ENCODE measurements at regions not wholly inside any gene's neighbourhood (a gene's known extent, or its start where the extent isn't known, plus 50 kb on each side); places are given as distances from the start of the nearest gene placed in this dataset.

DNA sequence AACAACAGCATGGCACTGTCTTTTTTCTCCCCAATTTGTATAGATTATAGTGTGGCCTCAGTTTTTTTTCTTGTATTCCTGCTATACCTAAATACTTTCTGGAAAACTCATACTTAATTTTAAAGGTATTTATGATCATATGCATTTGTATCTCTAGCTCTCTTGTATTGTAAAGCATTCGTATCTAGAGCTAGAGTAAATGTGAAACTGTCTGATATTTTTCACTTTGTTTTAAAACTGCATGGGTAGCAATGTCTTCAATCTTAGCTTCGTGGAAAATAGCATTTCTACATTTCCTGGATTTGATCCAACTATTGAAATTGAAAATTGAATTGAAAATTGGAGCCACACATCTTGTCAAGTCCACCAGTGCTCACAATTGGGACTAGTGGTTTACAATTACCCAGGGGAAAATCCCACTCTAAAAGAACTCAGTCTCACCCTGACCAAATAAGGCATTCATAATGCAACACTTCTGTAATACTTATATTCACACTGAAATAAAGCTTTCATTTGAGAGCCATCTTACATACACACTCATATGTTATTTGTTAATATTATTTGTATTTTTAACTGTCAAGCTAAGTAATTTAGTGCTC is 51.3 kb upstream of the KLF6 start:
- no peak overlapping the region for H3K4me3 ChIP-seq
- no peak overlapping the region for H3K27ac ChIP-seq
- TF ChIP-seq, protein P1, sequence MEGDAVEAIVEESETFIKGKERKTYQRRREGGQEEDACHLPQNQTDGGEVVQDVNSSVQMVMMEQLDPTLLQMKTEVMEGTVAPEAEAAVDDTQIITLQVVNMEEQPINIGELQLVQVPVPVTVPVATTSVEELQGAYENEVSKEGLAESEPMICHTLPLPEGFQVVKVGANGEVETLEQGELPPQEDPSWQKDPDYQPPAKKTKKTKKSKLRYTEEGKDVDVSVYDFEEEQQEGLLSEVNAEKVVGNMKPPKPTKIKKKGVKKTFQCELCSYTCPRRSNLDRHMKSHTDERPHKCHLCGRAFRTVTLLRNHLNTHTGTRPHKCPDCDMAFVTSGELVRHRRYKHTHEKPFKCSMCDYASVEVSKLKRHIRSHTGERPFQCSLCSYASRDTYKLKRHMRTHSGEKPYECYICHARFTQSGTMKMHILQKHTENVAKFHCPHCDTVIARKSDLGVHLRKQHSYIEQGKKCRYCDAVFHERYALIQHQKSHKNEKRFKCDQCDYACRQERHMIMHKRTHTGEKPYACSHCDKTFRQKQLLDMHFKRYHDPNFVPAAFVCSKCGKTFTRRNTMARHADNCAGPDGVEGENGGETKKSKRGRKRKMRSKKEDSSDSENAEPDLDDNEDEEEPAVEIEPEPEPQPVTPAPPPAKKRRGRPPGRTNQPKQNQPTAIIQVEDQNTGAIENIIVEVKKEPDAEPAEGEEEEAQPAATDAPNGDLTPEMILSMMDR (IDR thresholded peaks at IDR 0.05): no peak
- DNase-seq: no peak
- no peaks in the 10 kb centered on the region for H3K36me3 ChIP-seq
- no peaks in the 10 kb centered on the region for H3K27me3 ChIP-seq
- H3K9me3 ChIP-seq: no peaks in the 10 kb centered on the region
- peaks cover 0 to 5% (median under 1%) of the 10 kb centered on the region in 4 donors for H3K4me1 ChIP-seq
- intact Hi-C loops (cut with DNase I; ENCODE audit: low total_unique reads): no loop called here

GRCh38 chr10:3835770-3836169 is 50.8 kb upstream of the KLF6 start:
- intact Hi-C loops (cut with DNase I; ENCODE audit: low total_unique reads): no loop called here
- Histone ChIP-seq H3K9me3 (no peaks in the 10 kb centered on the region), H3K36me3 (no peaks in the 10 kb centered on the region), H3K4me1 (peaks cover 0 to 10% (median 1%) of the 10 kb centered on the region in 4 donors), H3K4me3 (no peak overlapping the region), H3K27me3 (no peaks in the 10 kb centered on the region), H3K27ac (no peak overlapping the region)
- DNase-seq: no peak
- TF ChIP-seq, protein P1 (IDR thresholded peaks at IDR 0.05): no peak

DNA sequence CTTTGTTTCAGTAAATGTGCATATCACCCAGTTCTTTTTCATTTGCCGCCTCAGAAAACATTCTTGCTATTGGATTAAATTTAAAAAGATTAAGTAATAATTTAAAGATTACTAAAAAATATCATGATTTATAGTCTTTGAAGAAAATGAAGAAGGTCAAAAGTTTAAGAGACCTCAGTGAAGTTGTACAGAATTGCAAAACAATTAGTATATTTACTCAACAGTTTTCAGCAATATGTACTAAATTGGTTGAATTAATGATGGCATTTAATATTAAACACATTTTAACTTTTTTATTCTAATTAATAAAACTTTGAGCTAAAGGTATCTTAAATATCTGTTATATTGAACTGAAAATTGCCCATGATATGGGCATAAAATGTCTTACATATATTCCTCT is 49.9 kb upstream of the KLF6 start:
- Histone ChIP-seq H3K27me3 (no peaks in the 10 kb centered on the region), H3K36me3 (no peaks in the 10 kb centered on the region), H3K4me3 (no peak overlapping the region), H3K27ac (no peak overlapping the region), H3K4me1 (peaks cover 0 to 15% (median 2%) of the 10 kb centered on the region in 4 donors), H3K9me3 (no peaks in the 10 kb centered on the region)
- DNase-seq: no peak
- TF ChIP-seq, protein P1 (IDR thresholded peaks at IDR 0.05): no peak
- intact Hi-C loops (cut with DNase I; ENCODE audit: low total_unique reads): no loop called here
